ENCODE measurements at regions not wholly inside any gene's neighbourhood (a gene's known extent, or its start where the extent isn't known, plus 50 kb on each side); places are given as distances from the start of the nearest gene placed in this dataset.

DNA sequence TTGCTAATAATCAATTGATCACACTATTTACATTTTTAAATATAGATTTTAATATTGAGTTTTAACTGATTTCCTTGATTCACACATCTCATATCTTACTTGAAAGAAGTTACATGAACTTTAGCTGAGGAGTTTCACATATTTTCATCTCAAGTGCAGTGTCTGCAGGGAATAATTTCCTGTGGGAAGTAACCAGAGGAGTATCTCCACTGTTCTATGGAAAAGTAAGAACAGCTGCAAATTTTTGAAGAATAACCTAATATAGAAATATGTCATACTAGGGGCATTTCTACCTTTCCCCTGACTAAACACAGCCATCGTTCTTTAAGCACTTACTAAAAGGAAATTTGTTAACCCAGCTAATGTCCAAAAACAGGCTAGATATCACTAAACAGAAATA lies 546.4 kb downstream of the EFNA5 start:
- no peak for TF ChIP-seq EZH2 (IDR thresholded peaks at IDR 0.05; ENCODE audit: low read length)
- TF ChIP-seq, protein P1, sequence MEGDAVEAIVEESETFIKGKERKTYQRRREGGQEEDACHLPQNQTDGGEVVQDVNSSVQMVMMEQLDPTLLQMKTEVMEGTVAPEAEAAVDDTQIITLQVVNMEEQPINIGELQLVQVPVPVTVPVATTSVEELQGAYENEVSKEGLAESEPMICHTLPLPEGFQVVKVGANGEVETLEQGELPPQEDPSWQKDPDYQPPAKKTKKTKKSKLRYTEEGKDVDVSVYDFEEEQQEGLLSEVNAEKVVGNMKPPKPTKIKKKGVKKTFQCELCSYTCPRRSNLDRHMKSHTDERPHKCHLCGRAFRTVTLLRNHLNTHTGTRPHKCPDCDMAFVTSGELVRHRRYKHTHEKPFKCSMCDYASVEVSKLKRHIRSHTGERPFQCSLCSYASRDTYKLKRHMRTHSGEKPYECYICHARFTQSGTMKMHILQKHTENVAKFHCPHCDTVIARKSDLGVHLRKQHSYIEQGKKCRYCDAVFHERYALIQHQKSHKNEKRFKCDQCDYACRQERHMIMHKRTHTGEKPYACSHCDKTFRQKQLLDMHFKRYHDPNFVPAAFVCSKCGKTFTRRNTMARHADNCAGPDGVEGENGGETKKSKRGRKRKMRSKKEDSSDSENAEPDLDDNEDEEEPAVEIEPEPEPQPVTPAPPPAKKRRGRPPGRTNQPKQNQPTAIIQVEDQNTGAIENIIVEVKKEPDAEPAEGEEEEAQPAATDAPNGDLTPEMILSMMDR (optimal IDR thresholded peaks at IDR 0.05 in 1 of 3, IDR thresholded peaks at IDR 0.05 in 1 of 3, conservative IDR thresholded peaks at IDR 0.05 in 1 of 3; ENCODE audit: extremely low read depth in 1 of 3, insufficient read depth in 2 of 3, low read length in 3 of 3), result no peak
